NT2/D1 (cell line): ENCODE measurements at regions not wholly inside any gene's neighbourhood (a gene's known extent, or its start where the extent isn't known, plus 50 kb on each side); places are given as distances from the start of the nearest gene placed in this dataset.

Experiments used
- SUZ12 ChIP-seq: IDR thresholded peaks from 2 replicates; pipeline ENCODE4 v1.6.1; 2011; ENCODE audit not compliant: insufficient read length, insufficient read depth; ENCODE audit errors: extremely low read depth
- ZNF274 ChIP-seq: IDR thresholded peaks from 2 replicates; pipeline ENCODE4 v1.6.1; 2011; ENCODE audit warnings: mild to moderate bottlenecking, low read depth, low read length

DNA sequence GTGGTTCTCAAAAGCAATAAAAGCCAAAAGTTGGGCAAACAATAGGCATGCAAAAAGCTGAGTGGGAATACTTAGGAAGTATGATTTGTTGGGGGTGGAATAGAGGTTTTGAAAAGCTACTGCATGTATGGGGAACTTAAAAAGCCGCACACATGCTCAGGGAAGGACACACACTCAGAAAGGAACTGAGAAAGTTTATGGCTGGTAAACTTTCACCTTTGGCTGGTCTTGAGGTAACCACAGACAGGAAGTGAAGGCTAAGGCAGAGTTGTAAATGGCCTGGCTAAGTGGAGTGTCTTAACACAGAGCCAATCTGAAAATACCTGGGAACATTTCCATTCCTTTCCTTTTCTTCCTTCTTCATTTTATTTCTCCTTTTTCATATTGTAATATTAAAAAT is 134.5 kb upstream of the EXOC2 start:
- TF ChIP-seq SUZ12 = no peak
- TF ChIP-seq ZNF274 = no peak
